Adrenal gland (tissue), 9 donors: ENCODE measurements at regions not wholly inside any gene's neighbourhood (a gene's known extent, or its start where the extent isn't known, plus 50 kb on each side); places are given as distances from the start of the nearest gene placed in this dataset.
"Not testable (repeated sequence)": the region's sequence is repeated elsewhere in the genome, so short reads cannot be mapped to it uniquely, and the experiment has no call there.

Source experiments
- DNase-seq, 7 donors: peaks; one replicate each; pipeline ENCODE4 v3.0.0-alpha.2; 2019 to 2020
- H3K27ac ChIP-seq, 5 donors: fragments of 200-600 bp; sonication (generic) in 4 of 5; 1 replicate in 3 of 5; 2 replicates in 2 of 5; pipeline versions ENCODE4 v1.5.1 to v1.8.0; 2016 to 2020; ENCODE audit warnings: mild to moderate bottlenecking in 1 of 5
- H3K27me3 ChIP-seq: fragments of 200-600 bp; 2 replicates; pipeline ENCODE4 v1.8.0; 2021
- H3K36me3 ChIP-seq, 2 donors: fragments of 200-600 bp; replicated peaks in 1 of 2; 1 replicate in 1 of 2; 2 replicates in 1 of 2; pipeline versions ENCODE4 v1.5.1 to v1.8.0; 2018 to 2022
- H3K4me1 ChIP-seq, 2 donors: fragments of 200-600 bp; replicated peaks in 1 of 2; 1 replicate in 1 of 2; 2 replicates in 1 of 2; pipeline versions ENCODE4 v1.5.1 to v1.8.0; 2018 to 2021
- H3K4me3 ChIP-seq, 4 donors: fragments of 200-600 bp; sonication (generic) in 3 of 4; one replicate each; pipeline ENCODE4 v1.5.1; 2016 to 2018
- H3K9me3 ChIP-seq, 3 donors: fragments of 200-600 bp; sonication (generic) in 1 of 3; replicated peaks in 1 of 3; 1 replicate in 2 of 3; 2 replicates in 1 of 3; pipeline versions ENCODE4 v1.5.1 to v1.8.0; 2016 to 2021
- CTCF ChIP-seq, 6 experiments: fragments of 450-650 bp in 4 of 6; fragments of 200-600 bp in 2 of 6; sonication (generic) in 1 of 6; IDR thresholded peaks; 1 replicate in 5 of 6; 2 replicates in 1 of 6; pipeline versions ENCODE4 v1.5.1 to v1.8.0; 2016 to 2021; ENCODE audit warnings: antibody characterized with exemption in 6 of 6, mild to moderate bottlenecking in 2 of 6, moderate library complexity in 1 of 6
- POLR2A ChIP-seq, 2 donors: fragments of 450-650 bp; IDR thresholded peaks; one replicate each; pipeline ENCODE4 v1.6.1; 2017; ENCODE audit warnings: antibody characterized with exemption in 2 of 2, mild to moderate bottlenecking in 2 of 2, moderate library complexity in 1 of 2
- WGBS, 4 donors: extraction: QIAGEN DNeasy Blood & Tissue Kit in 2 of 4; methylation state at CpG; one replicate each; pipeline versions ENCODE4 v1.1.5 to v1.1.7; 2013 to 2017; 5-methylcytosine and 5-hydroxymethylcytosine counted together
- intact Hi-C, 2 donors: fragments of 100-400 bp; cut with DNase I; formaldehyde crosslinking; loops; one replicate each; pipeline versions ENCODE4 v1.14.1 to v1.15.0; 2022 to 2023
- donor health status: healthy with polysubstance abuse.
- donor health status: Bipolar disorder and iron deficiency.
- donor health status: DM: yes; HTN: yes; CAD: no.
- donor health status: DM: no; HTN: no; CAD: no.
- donor health status: DM: no; HTN: no; CAD: no.

GRCh38 chr20:4632876-4633275 lies 53.4 kb upstream of the PRNP start:
- H3K9me3 ChIP-seq, result no peaks in the 10 kb centered on the region
- intact Hi-C loops, result no loop called here
- no peak overlapping the region for H3K4me3 ChIP-seq
- TF ChIP-seq CTCF (IDR thresholded peaks at IDR 0.05) (no peak), POLR2A (IDR thresholded peaks at IDR 0.05) (no peak)
- DNase-seq, result no peak
- H3K27me3 ChIP-seq, result no peaks in the 10 kb centered on the region
- WGBS, 4 donors, result 63 to 87% (median 78%) methylated on average over 4 of the region's 4 CpGs
- H3K36me3 ChIP-seq, result no peaks in the 10 kb centered on the region
- no peaks in the 10 kb centered on the region for H3K4me1 ChIP-seq
- no peak overlapping the region for H3K27ac ChIP-seq

- peaks cover 5% of the 10 kb centered on the region for H3K27me3 ChIP-seq
- intact Hi-C loops, result no loop called here
- H3K4me1 ChIP-seq, result no peaks in the 10 kb centered on the region
- no peaks in the 10 kb centered on the region for H3K9me3 ChIP-seq
- DNase-seq, result no peak
- H3K27ac ChIP-seq, result no peak overlapping the region
- WGBS, 4 donors, result 53 to 76% (median 72%) methylated on average over 4 of the region's 4 CpGs
- H3K36me3 ChIP-seq, result no peaks in the 10 kb centered on the region
- no peak for TF ChIP-seq CTCF (IDR thresholded peaks at IDR 0.05)
- no peak for TF ChIP-seq POLR2A (IDR thresholded peaks at IDR 0.05)
- H3K4me3 ChIP-seq, result no peak overlapping the region
Measured at GRCh38 chr20:4626228-4626627, 60.0 kb upstream of the PRNP start.

DNA sequence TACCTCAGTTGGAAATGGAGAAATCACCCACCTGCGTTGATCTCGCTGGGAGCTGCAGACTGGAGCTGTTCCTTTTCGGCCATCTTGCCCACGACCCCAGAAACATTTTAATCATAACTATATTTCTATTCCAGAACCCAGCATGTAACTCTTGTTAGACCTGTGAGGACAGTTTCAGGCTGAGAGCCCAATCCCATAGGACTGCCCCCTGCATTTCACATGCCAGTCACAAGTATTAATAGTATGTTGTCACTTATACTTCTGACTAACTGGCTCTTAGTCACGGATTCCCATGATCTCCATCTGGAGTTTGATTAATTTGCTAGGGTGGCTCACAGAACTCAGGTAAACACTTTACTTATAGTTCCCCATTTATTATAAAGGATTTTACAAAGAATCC lies 60.6 kb upstream of the PRNP start:
- Histone ChIP-seq H3K4me3 (no peak overlapping the region), H3K9me3 (no peaks in the 10 kb centered on the region), H3K4me1 (no peaks in the 10 kb centered on the region), H3K27me3 (peaks cover 5% of the 10 kb centered on the region), H3K36me3 (no peaks in the 10 kb centered on the region), H3K27ac (no peak overlapping the region)
- intact Hi-C loops, result no loop called here
- WGBS, 4 donors, result 73 to 88% (median 81%) methylated on average over 5 of the region's 5 CpGs
- no peak for DNase-seq
- TF ChIP-seq POLR2A (IDR thresholded peaks at IDR 0.05), result no peak

DNA sequence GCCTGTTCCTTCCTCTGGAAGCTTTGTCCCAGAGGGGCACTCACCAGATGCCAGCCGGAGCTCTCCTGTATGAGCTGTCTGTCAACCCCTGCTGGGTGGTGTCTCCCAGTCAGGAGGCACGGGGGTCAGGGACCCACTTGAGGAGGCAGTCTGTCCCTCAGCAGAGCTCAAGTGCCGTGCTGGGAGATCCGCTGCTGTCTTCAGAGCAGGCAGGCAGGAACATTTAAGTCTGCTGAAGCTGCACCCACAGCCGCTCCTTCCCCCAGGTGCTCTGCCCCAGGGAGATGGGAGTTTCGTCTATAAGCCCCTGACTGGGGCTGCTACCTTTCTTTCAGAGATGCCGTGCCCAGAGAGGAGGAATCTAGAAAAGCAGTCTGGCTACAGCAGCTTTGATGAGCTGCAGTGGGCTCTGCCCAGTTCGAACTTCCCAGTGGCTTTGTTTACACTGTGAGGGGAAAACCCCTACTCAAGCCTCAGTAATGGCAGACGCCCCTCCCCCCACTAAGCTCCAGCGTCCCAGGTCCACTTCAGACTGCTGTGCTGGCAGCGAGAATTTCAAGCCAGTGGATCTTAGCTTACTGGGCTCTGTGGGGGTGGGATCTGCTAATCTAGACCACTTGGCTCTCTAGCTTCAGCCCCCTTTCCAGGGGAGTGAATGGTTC lies 61.5 kb upstream of the PRNP start:
- H3K4me3 ChIP-seq, DNase-seq, H3K4me1 ChIP-seq, H3K36me3 ChIP-seq, H3K27me3 ChIP-seq, H3K27ac ChIP-seq, intact Hi-C loops, H3K9me3 ChIP-seq: not testable (repeated sequence)
- WGBS, 4 donors, result 61 to 81% (median 77%) methylated on average over 5 to 11 of the region's 11 CpGs

DNA sequence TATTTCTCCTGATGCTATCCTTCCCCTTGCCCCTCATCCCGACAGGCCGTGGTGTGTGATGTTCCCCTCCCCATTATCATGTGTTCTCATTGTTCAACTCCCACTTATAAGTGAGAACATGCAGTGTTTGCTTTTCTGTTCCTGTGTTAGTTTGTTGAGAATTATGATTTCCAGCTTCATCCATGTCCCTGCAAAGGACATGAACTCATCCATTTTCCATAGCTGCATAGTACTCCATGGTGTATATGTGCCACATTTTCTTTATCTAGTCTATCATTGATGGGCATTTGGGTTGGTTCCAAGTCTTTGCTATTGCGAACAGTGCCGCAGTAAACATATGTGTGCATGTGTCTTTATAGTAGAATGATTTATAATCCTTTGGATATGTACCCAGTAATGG lies 67.1 kb upstream of the PRNP start:
- H3K4me1 ChIP-seq, H3K36me3 ChIP-seq, H3K27ac ChIP-seq, H3K27me3 ChIP-seq, H3K4me3 ChIP-seq, DNase-seq, intact Hi-C loops, H3K9me3 ChIP-seq: not testable (repeated sequence)
- 79 to 94% (median 85%) methylated on average over 4 of the region's 4 CpGs for WGBS, 4 donors

DNA sequence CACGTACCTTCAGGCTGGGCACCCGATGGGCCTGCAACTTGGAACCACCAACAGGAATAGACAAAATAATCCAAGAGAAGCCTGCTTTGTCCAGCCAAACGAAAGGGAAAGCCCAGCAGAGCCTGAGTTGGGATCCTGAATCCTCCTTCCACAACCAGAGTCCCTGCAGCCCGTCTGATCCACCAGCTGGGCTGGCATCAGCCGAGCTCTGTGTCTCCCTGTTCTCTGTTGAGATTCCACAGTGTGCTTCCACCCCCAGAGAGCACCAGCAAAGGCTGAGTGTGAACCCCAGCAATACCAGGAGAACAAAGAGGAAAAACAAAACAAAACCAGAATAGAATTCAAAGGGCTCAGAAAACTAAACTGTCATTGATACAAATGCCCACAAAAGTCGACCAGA lies 68.8 kb upstream of the PRNP start:
- no peak for TF ChIP-seq CTCF (IDR thresholded peaks at IDR 0.05)
- TF ChIP-seq POLR2A (IDR thresholded peaks at IDR 0.05), result no peak
- no peaks in the 10 kb centered on the region for H3K27me3 ChIP-seq
- intact Hi-C loops, result no loop called here
- H3K36me3 ChIP-seq, result no peaks in the 10 kb centered on the region
- H3K9me3 ChIP-seq, result no peaks in the 10 kb centered on the region
- no peaks in the 10 kb centered on the region for H3K4me1 ChIP-seq
- H3K27ac ChIP-seq, result no peak overlapping the region
- no peak overlapping the region for H3K4me3 ChIP-seq
- DNase-seq, result no peak
- 75 to 83% (median 81%) methylated on average over 6 of the region's 6 CpGs for WGBS, 4 donors
